LHCN-M2 (cell line): ENCODE measurements at regions not wholly inside any gene's neighbourhood (a gene's known extent, or its start where the extent isn't known, plus 50 kb on each side); places are given as distances from the start of the nearest gene placed in this dataset.

Experiments used
- DNase-seq: peaks from one replicate; pipeline ENCODE4 v3.0.0-alpha.2; 2012; ENCODE audit warnings: low read depth

DNA sequence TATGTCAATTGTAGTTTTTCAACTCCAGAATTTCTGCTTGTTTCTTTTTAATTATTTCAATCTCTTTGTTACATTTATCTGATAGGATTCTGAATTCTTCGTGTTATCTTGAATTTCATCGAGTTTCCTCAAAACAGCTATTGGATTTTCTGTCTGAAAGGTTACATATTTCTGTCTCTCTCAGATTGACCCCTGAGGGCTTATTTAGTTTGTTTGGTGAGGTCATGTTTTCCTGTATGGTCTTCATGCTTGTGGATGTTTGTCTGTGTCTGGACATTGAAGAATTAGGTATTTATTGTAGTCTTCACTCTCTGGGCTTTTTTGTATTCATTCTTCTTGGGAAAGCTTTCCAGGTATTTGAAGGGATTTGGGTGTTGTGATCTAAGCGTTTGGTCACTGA, 85.6 kb downstream of the SNAPC1 start:
- no peak for DNase-seq

DNA sequence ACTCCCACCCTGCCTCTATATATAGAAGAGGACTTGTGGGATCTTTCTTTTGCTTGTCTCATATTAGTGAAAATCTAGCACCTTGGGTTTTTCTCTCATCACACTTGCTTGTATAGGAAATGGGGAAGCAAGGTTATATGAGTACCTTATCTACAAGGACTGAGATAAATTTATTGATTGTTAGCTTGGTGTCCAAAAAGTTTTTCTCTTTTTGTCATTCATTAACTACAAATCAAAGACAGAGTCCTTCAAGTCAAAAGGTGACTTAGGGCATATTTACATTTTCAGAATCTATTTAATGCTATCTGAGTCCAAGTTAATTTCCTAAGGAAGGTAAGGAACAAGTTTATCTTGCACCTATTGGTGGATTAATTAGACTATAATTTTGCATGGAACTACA, 92.7 kb downstream of the SNAPC1 start:
- DNase-seq, result no peak

- peak; percentile 29 for DNase-seq
Measured at GRCh38 chr14:61860294-61860918, 98.2 kb downstream of the SNAPC1 start.

- no peak for DNase-seq
Measured at GRCh38 chr14:61861320-61861865, 99.2 kb downstream of the SNAPC1 start.

DNA sequence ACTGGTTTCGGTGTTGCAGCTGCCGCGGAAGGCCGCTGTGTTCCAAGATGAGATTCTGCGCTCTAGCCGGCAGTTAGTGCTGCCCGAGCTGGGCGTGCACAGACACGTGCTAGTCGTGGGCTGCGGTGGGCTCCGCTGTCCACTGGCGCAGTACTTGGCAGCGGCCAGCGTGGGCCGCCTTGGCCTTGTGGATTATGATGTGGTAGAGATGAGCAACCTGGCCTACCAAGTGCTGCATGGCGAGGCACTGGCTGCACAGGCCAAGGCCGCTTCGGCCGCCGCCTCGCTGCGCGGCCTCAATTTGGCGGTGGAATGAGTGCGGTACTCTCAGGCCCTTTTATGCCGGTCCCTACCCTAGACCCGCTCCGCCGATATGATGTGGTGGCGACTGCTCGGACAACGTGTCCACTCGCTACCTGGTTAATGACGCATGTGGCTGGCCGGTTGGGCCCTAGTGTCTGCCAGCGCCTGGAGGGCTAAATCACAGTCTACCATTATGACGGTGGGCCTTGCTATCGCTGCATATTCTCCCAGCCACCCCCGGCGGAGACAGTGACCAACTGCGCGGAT, 102.2 kb downstream of the SNAPC1 start:
- no peak for DNase-seq

GRCh38 chr14:61866932-61867920, 105.0 kb downstream of the SNAPC1 start:
- DNase-seq, result peak; percentile 3

- DNase-seq, result no peak
Measured at GRCh38 chr14:61868846-61869245, 106.6 kb downstream of the SNAPC1 start.

GRCh38 chr14:61870163-61870562, 107.9 kb downstream of the SNAPC1 start:
- DNase-seq, result no peak

GRCh38 chr14:61872452-61872851, 110.2 kb downstream of the SNAPC1 start:
- DNase-seq, result no peak

GRCh38 chr14:61875483-61875882, 113.3 kb downstream of the SNAPC1 start:
- DNase-seq, result no peak

- DNase-seq, result peak; percentile 8
Measured at GRCh38 chr14:61876362-61877034, 114.3 kb downstream of the SNAPC1 start.

DNA sequence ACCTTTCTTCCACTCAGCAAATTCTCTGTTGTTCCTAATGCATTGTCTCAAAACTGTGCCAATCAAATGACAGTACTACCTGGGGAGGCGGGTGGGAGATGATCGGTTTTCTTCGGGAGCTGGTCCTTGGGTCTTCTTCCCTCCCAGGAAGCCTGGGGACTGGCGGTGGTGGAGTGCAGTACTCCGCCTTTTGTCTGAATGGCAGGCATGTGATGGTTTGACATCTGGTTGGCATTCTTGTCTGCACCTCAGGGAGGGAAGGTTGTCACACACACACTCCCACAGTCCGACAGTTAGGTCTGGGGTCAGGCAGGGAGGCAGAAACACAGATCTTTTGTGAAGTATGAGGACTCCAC, 114.8 kb downstream of the SNAPC1 start:
- no peak for DNase-seq

DNA sequence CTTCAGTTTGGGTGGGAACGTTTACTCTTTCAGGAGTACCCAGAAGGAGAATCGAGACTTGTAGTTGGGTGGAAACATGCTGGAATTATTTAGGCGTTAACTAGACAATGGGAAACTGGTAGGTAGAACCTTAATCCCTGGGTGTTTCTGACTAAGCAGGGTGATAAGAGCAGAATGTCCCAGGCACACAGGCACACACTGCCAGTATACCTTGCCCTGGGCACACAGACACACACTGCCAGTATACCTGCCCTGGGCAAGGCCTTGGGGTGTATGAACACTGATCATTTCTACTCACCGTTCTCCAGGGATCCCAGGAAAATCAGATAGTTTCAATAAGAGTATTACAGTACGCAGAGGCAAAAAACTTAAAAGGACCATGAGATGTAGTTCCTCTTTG, 115.5 kb downstream of the SNAPC1 start:
- no peak for DNase-seq

DNA sequence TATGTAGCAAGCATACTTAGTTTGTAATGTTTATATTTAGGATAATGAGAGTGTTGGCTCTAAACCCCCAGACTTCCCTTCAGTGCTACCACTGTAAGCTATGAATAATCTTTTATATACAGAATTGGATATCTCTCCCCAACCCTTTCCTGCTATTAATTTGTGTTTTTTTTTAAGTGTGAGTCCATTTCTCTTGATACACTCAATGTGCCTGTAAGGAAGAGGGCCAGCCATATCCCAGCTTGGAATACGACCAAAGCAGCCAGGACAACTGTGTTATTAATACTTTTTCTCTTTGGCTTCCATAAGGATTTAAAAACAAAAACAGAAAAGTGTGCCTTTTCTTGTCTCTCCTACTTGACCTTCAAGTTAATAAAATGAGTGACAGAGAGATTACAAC, 116.7 kb downstream of the SNAPC1 start:
- DNase-seq, result no peak

DNA sequence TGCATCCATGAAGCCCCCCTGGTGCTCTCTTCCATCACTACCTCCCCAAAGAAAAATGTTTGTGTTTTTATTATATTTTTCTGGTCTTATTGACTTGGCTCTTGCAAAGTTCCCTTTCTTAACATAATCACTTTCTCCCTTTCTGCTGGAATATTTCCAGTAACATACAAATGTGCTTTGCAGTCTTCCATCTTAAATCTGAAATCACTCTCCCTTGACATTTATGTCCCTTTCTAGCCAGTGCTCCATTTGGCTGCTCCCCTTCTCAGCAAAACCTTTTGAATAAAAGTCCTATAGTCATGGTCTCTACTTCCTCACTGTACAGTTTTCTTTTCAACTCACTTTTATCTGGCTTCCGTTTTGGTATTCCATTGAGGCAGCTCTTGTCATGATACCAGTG, 118.8 kb downstream of the SNAPC1 start:
- DNase-seq, result no peak

- no peak for DNase-seq
Measured at GRCh38 chr14:61884711-61885110, 122.5 kb downstream of the SNAPC1 start.

DNA sequence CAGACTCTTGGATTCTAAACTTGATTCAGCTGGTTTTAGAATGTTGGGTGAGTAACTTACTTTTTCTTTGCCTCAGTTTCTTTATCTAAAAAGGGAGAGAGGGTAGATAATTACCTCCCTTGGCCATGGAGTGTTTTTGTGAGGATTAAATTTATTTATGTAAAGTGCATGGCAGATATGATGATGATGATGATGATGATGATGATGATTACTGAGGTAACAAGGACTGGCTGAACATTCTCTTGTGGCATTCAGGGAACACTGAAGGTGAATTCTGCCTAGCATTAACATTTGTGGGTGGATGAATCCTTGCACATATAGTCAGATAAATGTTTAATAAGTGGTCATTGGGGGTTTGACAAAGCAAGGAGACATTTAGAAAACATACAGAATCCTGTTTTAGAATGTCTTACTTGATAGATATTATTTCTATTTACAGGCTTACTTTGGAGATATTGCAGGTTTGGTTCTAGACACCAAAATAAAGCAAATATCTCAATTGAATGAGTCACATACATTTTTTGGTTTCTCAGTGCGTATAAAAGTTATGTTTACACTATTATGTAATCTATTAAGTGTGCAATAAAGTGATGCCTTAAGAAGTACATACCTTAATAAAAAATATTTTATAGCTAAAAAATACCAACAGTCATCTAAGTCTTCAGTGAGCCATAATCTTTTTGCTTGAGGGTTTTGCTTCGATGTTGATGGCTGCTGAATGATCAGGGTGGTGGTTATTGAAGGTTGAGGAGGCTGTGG, 123.2 kb downstream of the SNAPC1 start:
- DNase-seq, result no peak

GRCh38 chr14:61887628-61888027, 125.4 kb downstream of the SNAPC1 start:
- DNase-seq, result no peak

DNA sequence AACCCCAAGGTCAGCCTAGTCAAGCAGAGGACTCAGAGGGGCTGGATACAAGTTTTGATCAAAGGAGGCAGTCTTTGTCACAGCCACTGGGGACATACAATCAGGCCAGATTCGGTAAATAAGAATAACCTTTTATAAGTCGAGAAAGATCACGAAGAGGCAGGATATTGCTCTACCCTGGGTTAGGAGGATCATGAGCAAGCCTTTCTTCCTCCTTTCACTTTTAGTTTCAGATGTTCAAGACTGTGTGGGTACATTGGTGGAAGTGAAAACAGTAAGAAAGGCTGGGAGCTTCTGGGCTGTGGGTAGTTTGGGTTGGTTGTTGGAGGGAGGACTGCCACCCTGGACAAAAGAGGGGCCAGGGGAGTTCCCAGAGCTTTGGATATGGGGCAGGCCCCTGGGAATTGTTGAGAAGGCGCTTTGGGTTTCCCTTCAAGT, 127.7 kb downstream of the SNAPC1 start:
- DNase-seq, result no peak

DNA sequence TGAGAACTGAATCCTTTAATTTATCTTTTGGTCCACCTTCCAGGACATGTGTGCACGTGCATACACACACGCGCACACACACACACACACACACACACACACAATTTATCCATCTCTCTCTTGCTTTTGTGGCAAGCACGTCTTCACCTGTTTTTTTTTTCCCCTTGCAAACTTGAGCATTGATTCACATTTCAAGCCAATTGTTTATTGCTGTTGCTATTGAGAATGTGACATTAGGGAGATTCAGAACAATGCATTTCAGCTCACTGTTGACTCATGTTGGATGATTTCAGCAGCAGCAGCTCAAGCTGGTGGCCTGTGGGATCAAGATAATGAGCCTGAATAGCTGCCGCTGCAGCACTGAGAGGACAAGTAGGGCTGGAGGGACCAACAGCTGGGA, 128.9 kb downstream of the SNAPC1 start:
- peak; percentile 11 for DNase-seq

DNA sequence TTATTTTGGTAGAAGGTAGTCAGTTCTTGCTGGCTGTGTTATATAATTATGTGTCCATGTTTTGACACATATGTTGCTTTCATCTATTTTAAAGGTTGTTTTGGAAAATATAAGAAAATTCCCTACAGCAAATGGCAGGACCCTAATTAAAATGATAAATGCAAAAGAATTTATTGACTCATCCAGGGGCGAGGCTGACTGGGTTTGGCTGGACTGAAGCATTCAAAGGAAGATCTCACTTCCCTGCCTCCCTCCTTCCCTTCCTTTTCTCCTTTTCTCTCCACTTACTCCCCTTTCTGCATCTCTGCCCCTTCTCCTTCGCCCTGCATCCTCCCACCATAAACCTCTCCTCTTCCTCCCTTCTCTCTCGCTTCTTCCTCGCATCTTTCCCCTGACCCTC, 129.6 kb downstream of the SNAPC1 start:
- no peak for DNase-seq
